ENCODE measurements at regions not wholly inside any gene's neighbourhood (a gene's known extent, or its start where the extent isn't known, plus 50 kb on each side); places are given as distances from the start of the nearest gene placed in this dataset.
A peak's percentile ranks its signal among the peaks of the same experiment; 100 is the strongest.

GRCh38 chr6:8760951-8761350, 325.6 kb upstream of the SLC35B3 start:
- DNase-seq, result no peak

GRCh38 chr6:8758412-8758811, 323.1 kb upstream of the SLC35B3 start:
- DNase-seq, result no peak

- no peak for DNase-seq
Measured at GRCh38 chr6:8750627-8751026, 315.3 kb upstream of the SLC35B3 start.

- DNase-seq, result no peak
Measured at GRCh38 chr6:8749465-8749864, 314.1 kb upstream of the SLC35B3 start.

GRCh38 chr6:8743170-8743745, 307.9 kb upstream of the SLC35B3 start:
- DNase-seq, result peak; percentile 41

- no peak for DNase-seq
Measured at GRCh38 chr6:8739454-8739853, 304.1 kb upstream of the SLC35B3 start.

- DNase-seq, result no peak
Measured at GRCh38 chr6:8738951-8739350, 303.6 kb upstream of the SLC35B3 start.

GRCh38 chr6:8736156-8736895, 301.0 kb upstream of the SLC35B3 start:
- no peak for DNase-seq

GRCh38 chr6:8733879-8734278, 298.5 kb upstream of the SLC35B3 start:
- no peak for DNase-seq

- no peak for DNase-seq
Measured at GRCh38 chr6:8731874-8732273, 296.5 kb upstream of the SLC35B3 start.

- DNase-seq, result no peak
Measured at GRCh38 chr6:8710668-8711431, 275.5 kb upstream of the SLC35B3 start.

GRCh38 chr6:8707956-8708772, 272.8 kb upstream of the SLC35B3 start:
- peak; percentile 16 for DNase-seq

- no peak for DNase-seq
Measured at GRCh38 chr6:8707369-8707768, 272.0 kb upstream of the SLC35B3 start.

GRCh38 chr6:8705435-8706020, 270.2 kb upstream of the SLC35B3 start:
- no peak for DNase-seq

GRCh38 chr6:8703059-8703458, 267.7 kb upstream of the SLC35B3 start:
- no peak for DNase-seq

- DNase-seq, result no peak
Measured at GRCh38 chr6:8688821-8689220, 253.5 kb upstream of the SLC35B3 start.

- DNase-seq, result no peak
Measured at GRCh38 chr6:8686077-8686476, 250.7 kb upstream of the SLC35B3 start.

- no peak for DNase-seq
Measured at GRCh38 chr6:8683204-8683603, 247.9 kb upstream of the SLC35B3 start.

- DNase-seq, result no peak
Measured at GRCh38 chr6:8679823-8680222, 244.5 kb upstream of the SLC35B3 start.

GRCh38 chr6:8678466-8678865, 243.1 kb upstream of the SLC35B3 start:
- no peak for DNase-seq

GRCh38 chr6:8674126-8674525, 238.8 kb upstream of the SLC35B3 start:
- no peak for DNase-seq

GRCh38 chr6:8672882-8673281, 237.5 kb upstream of the SLC35B3 start:
- DNase-seq, result no peak

GRCh38 chr6:8670792-8671191, 235.4 kb upstream of the SLC35B3 start:
- DNase-seq, result no peak

All from NCI-H774 (cell line).